ENCODE measurements at regions not wholly inside any gene's neighbourhood (a gene's known extent, or its start where the extent isn't known, plus 50 kb on each side); places are given as distances from the start of the nearest gene placed in this dataset.

DNA sequence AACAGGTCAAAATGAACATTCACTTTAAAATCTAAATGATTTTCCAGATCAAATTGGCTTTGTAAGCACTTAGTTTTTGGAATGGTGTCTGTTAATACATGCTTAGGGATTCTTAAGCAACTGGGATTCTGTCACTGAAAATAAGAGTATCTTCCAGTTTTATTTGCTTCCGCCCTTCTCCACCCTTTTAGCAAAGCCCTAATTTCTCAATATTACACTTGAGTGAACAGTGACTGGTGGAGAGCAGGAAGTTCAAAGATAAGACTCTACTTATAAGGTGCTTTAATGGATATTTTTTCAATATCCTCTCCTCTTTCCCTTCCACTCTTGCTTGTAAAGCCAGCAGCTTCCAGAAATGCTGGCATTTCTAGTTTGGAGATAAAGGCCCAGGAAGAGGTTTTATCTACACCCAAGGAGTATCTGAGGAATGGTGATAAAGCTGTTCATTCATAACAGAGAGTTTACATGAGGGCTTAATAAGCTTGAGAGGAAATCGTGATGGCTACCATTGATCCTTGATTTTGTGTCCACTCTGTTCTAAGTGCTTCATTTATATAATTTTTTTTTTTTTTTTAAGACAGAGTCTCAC lies 265.9 kb upstream of the PRICKLE1 start:
- H3K27me3 ChIP-seq (ENCODE audit: insufficient read depth, poor library complexity, severe bottlenecking) = no peaks in the 10 kb centered on the region
- no peak for DNase-seq (ENCODE audit: low read depth in 1 of 2, low spot score in 1 of 2)
- H3K27ac ChIP-seq (replicated peaks) = no peak overlapping the region
- TF ChIP-seq, protein P1, sequence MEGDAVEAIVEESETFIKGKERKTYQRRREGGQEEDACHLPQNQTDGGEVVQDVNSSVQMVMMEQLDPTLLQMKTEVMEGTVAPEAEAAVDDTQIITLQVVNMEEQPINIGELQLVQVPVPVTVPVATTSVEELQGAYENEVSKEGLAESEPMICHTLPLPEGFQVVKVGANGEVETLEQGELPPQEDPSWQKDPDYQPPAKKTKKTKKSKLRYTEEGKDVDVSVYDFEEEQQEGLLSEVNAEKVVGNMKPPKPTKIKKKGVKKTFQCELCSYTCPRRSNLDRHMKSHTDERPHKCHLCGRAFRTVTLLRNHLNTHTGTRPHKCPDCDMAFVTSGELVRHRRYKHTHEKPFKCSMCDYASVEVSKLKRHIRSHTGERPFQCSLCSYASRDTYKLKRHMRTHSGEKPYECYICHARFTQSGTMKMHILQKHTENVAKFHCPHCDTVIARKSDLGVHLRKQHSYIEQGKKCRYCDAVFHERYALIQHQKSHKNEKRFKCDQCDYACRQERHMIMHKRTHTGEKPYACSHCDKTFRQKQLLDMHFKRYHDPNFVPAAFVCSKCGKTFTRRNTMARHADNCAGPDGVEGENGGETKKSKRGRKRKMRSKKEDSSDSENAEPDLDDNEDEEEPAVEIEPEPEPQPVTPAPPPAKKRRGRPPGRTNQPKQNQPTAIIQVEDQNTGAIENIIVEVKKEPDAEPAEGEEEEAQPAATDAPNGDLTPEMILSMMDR (IDR thresholded peaks at IDR 0.05; ENCODE audit: insufficient read depth, low read length) = no peak
- TF ChIP-seq GABPA (IDR thresholded peaks at IDR 0.05; ENCODE audit: low read depth) (no peak), POLR2AphosphoS5 (IDR thresholded peaks at IDR 0.05; ENCODE audit: low read depth) (no peak), SPI1 (IDR thresholded peaks at IDR 0.05; ENCODE audit: borderline replicate concordance, low read depth) (no peak)
- TF ChIP-seq, protein P2, sequence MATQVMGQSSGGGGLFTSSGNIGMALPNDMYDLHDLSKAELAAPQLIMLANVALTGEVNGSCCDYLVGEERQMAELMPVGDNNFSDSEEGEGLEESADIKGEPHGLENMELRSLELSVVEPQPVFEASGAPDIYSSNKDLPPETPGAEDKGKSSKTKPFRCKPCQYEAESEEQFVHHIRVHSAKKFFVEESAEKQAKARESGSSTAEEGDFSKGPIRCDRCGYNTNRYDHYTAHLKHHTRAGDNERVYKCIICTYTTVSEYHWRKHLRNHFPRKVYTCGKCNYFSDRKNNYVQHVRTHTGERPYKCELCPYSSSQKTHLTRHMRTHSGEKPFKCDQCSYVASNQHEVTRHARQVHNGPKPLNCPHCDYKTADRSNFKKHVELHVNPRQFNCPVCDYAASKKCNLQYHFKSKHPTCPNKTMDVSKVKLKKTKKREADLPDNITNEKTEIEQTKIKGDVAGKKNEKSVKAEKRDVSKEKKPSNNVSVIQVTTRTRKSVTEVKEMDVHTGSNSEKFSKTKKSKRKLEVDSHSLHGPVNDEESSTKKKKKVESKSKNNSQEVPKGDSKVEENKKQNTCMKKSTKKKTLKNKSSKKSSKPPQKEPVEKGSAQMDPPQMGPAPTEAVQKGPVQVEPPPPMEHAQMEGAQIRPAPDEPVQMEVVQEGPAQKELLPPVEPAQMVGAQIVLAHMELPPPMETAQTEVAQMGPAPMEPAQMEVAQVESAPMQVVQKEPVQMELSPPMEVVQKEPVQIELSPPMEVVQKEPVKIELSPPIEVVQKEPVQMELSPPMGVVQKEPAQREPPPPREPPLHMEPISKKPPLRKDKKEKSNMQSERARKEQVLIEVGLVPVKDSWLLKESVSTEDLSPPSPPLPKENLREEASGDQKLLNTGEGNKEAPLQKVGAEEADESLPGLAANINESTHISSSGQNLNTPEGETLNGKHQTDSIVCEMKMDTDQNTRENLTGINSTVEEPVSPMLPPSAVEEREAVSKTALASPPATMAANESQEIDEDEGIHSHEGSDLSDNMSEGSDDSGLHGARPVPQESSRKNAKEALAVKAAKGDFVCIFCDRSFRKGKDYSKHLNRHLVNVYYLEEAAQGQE (IDR thresholded peaks at IDR 0.05; ENCODE audit: insufficient replicate concordance, low read depth) = no peak
- no peak overlapping the region for H3K4me3 ChIP-seq (replicated peaks; ENCODE audit: insufficient read depth, low read length)

DNA sequence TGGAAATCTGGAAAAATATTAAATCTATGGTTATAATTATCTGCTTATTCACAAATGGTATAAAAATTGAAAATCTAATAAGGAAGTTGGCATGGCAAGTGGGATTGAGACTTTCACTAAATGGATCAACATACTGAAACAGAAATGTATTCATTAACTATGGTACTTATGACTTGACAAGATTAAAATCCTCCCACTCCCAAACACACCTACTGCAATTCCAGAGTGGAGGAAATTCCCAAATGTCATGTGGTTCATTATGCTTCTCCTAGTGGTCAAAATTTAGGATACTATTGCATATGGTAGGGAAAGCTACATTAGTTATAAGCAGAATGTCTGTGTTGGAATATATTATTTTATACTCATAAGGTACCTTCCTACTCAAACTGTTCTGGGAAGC lies 265.3 kb upstream of the PRICKLE1 start:
- DNase-seq (ENCODE audit: low read depth in 1 of 2, low spot score in 1 of 2) = no peak
- TF ChIP-seq GABPA (IDR thresholded peaks at IDR 0.05; ENCODE audit: low read depth) (no peak), POLR2AphosphoS5 (IDR thresholded peaks at IDR 0.05; ENCODE audit: low read depth) (no peak)
- TF ChIP-seq, protein P2 (IDR thresholded peaks at IDR 0.05; ENCODE audit: insufficient replicate concordance, low read depth) = no peak
- TF ChIP-seq, protein P1 (IDR thresholded peaks at IDR 0.05; ENCODE audit: insufficient read depth, low read length) = no peak
- H3K27ac ChIP-seq (replicated peaks) = no peak overlapping the region
- H3K4me3 ChIP-seq (replicated peaks; ENCODE audit: insufficient read depth, low read length) = no peak overlapping the region
- no peaks in the 10 kb centered on the region for H3K27me3 ChIP-seq (ENCODE audit: insufficient read depth, poor library complexity, severe bottlenecking)

DNA sequence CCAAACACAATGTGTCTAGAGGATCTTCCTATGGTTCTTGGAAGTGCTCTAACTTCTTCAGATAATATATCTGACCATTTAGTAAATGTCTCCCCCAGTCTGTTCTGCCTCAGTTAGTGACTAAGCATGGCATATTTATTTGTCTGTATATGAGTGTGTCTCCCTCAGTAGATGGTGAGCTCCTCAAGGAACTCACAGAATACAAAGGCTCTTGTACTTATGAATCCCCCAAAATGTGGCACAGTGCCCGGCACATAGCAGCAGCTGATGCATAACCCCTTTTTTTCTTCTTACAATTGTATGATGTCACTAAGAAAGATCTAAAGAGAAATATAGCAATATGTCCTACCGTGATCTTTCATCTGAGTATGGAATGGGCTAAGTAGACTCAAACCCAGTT lies 264.7 kb upstream of the PRICKLE1 start:
- DNase-seq (ENCODE audit: low read depth in 1 of 2, low spot score in 1 of 2) = no peak
- TF ChIP-seq, protein P2 (IDR thresholded peaks at IDR 0.05; ENCODE audit: insufficient replicate concordance, low read depth) = no peak
- TF ChIP-seq, protein P1 (IDR thresholded peaks at IDR 0.05; ENCODE audit: insufficient read depth, low read length) = no peak
- TF ChIP-seq POLR2AphosphoS5 (IDR thresholded peaks at IDR 0.05; ENCODE audit: low read depth) (no peak), SPI1 (IDR thresholded peaks at IDR 0.05; ENCODE audit: borderline replicate concordance, low read depth) (no peak), GABPA (IDR thresholded peaks at IDR 0.05; ENCODE audit: low read depth) (no peak)
- H3K27ac ChIP-seq (replicated peaks) = no peak overlapping the region
- H3K4me3 ChIP-seq (replicated peaks; ENCODE audit: insufficient read depth, low read length) = no peak overlapping the region
- H3K27me3 ChIP-seq (ENCODE audit: insufficient read depth, poor library complexity, severe bottlenecking) = no peaks in the 10 kb centered on the region

Data from HL-60 (cell line).